NT2/D1 (cell line): ENCODE measurements at regions not wholly inside any gene's neighbourhood (a gene's known extent, or its start where the extent isn't known, plus 50 kb on each side); places are given as distances from the start of the nearest gene placed in this dataset.

Source experiments
- DNase-seq: peaks from one replicate; pipeline ENCODE4 v3.0.0-alpha.2; 2011; ENCODE audit warnings: low read depth, low spot score
- H3K27me3 ChIP-seq: 2 replicates; pipeline ENCODE4 v1.6.0; 2011; ENCODE audit warnings: mild to moderate bottlenecking; ENCODE audit not compliant: insufficient read length, insufficient read depth
- H3K36me3 ChIP-seq: 2 replicates; pipeline ENCODE4 v1.6.1; 2011; ENCODE audit warnings: mild to moderate bottlenecking, low read length, mixed read lengths; ENCODE audit not compliant: insufficient read depth, insufficient read length
- H3K4me1 ChIP-seq: 2 replicates; pipeline ENCODE4 v1.5.1; 2011; ENCODE audit not compliant: insufficient read depth, insufficient read length
- H3K4me3 ChIP-seq: 2 replicates; pipeline ENCODE4 v1.5.1; 2011; ENCODE audit warnings: low read depth; ENCODE audit not compliant: insufficient read length
- H3K9ac ChIP-seq: 2 replicates; pipeline ENCODE4 v1.6.0; 2011; ENCODE audit warnings: low read depth; ENCODE audit not compliant: insufficient read length
- H3K9me3 ChIP-seq: 2 replicates; pipeline ENCODE4 v1.5.1; 2011; ENCODE audit warnings: mild to moderate bottlenecking, low read length; ENCODE audit not compliant: insufficient read depth
- SUZ12 ChIP-seq: IDR thresholded peaks from 2 replicates; pipeline ENCODE4 v1.6.1; 2011; ENCODE audit not compliant: insufficient read length, insufficient read depth; ENCODE audit errors: extremely low read depth
- YY1 ChIP-seq: IDR thresholded peaks from 2 replicates; pipeline ENCODE4 v1.6.1; 2011; ENCODE audit not compliant: insufficient read length, insufficient read depth
- ZNF274 ChIP-seq: IDR thresholded peaks from 2 replicates; pipeline ENCODE4 v1.6.1; 2011; ENCODE audit warnings: mild to moderate bottlenecking, low read depth, low read length

GRCh38 chr2:183807870-183808269 lies 683.6 kb downstream of the NUP35 start:
- H3K27me3 ChIP-seq: no peaks in the 10 kb centered on the region
- no peaks in the 10 kb centered on the region for H3K36me3 ChIP-seq
- DNase-seq: no peak
- H3K9me3 ChIP-seq: peaks cover 3% of the 10 kb centered on the region; the same call in 1 of the 2 replicates
- H3K4me3 ChIP-seq: no peak overlapping the region
- H3K9ac ChIP-seq: no peak overlapping the region
- no peak for TF ChIP-seq ZNF274
- H3K4me1 ChIP-seq: no peaks in the 10 kb centered on the region

DNA sequence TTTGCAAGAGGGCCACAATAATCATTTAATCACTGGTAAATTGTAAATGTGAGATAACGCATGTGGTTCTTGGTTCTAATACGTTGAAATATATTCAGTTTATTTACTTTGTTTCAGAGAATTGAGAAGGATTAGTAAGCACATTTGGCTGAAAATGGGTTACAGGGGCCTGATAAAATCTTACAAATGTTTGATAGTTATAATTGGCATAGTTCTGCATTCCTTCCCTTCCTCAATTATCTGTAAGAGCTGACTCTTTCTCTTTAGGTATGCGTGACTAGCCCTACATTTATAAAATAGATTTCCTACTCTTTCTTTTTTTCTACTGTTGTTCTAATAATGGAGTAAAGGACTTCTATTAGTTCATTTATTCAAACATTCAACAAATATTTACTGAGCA lies 685.2 kb downstream of the NUP35 start:
- no peaks in the 10 kb centered on the region for H3K27me3 ChIP-seq
- H3K9me3 ChIP-seq: no peaks in the 10 kb centered on the region
- H3K36me3 ChIP-seq: no peaks in the 10 kb centered on the region
- H3K4me1 ChIP-seq: no peaks in the 10 kb centered on the region
- H3K9ac ChIP-seq: no peak overlapping the region
- no peak for DNase-seq
- TF ChIP-seq SUZ12 (no peak), YY1 (no peak), ZNF274 (no peak)
- no peak overlapping the region for H3K4me3 ChIP-seq

GRCh38 chr2:183811281-183811680 lies 687.0 kb downstream of the NUP35 start:
- no peak overlapping the region for H3K4me3 ChIP-seq
- no peaks in the 10 kb centered on the region for H3K4me1 ChIP-seq
- no peak for TF ChIP-seq SUZ12
- TF ChIP-seq ZNF274: no peak
- no peak for TF ChIP-seq YY1
- H3K27me3 ChIP-seq: no peaks in the 10 kb centered on the region
- no peak overlapping the region for H3K9ac ChIP-seq
- DNase-seq: no peak
- no peaks in the 10 kb centered on the region for H3K9me3 ChIP-seq
- H3K36me3 ChIP-seq: no peaks in the 10 kb centered on the region

GRCh38 chr2:183812091-183812490 lies 687.8 kb downstream of the NUP35 start:
- Histone ChIP-seq H3K9me3 (no peaks in the 10 kb centered on the region), H3K4me1 (no peaks in the 10 kb centered on the region), H3K27me3 (no peaks in the 10 kb centered on the region), H3K4me3 (no peak overlapping the region), H3K9ac (no peak overlapping the region), H3K36me3 (no peaks in the 10 kb centered on the region)
- DNase-seq: no peak
- no peak for TF ChIP-seq YY1
- TF ChIP-seq SUZ12: no peak
- TF ChIP-seq ZNF274: no peak

DNA sequence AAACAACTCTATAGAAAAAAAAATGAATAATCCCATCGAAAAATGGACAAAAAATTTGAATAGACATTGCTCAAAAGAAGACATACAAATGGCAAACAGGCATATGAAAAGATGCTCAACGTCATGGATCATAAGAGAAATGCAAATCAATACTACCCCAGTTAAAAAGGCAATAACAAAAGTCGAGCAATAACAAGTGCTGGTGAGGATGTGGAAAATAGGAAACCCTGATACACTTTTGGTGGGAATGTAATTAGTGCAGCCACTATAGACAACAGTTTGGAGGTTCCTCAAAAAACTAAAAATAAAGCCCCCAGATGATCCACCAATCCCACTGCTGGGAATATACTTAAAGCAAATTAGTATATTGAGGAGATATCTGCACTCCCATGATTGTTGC lies 701.5 kb downstream of the NUP35 start:
- no peaks in the 10 kb centered on the region for H3K27me3 ChIP-seq
- no peaks in the 10 kb centered on the region for H3K4me1 ChIP-seq
- DNase-seq: no peak
- no peak overlapping the region for H3K4me3 ChIP-seq
- no peak overlapping the region for H3K9ac ChIP-seq
- H3K9me3 ChIP-seq: no peaks in the 10 kb centered on the region; the same call in 1 of the 2 replicates
- H3K36me3 ChIP-seq: no peaks in the 10 kb centered on the region
- TF ChIP-seq YY1 (no peak), ZNF274 (no peak), SUZ12 (no peak)

DNA sequence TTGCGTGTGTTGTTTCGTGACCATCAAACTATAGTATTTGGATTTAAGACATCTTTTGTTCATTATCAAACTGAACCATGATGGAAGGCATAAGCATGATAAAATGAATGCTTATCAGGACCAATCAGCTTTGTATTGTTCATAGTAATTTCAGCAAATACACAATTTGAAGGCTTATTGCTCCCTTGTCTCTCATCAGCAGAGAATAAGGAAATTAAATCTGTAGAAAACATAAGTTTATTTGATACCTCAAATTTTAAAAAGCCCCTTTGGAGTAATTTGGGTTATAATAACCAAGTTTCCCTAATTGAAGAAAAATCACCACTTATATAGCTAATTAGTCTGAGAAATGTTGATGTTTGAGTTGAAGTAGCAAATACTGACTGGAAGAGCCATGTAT lies 705.7 kb downstream of the NUP35 start:
- TF ChIP-seq ZNF274: no peak
- no peak for TF ChIP-seq YY1
- no peak for TF ChIP-seq SUZ12
- Histone ChIP-seq H3K4me3 (no peak overlapping the region), H3K36me3 (no peaks in the 10 kb centered on the region), H3K4me1 (no peaks in the 10 kb centered on the region), H3K9ac (no peak overlapping the region), H3K9me3 (no peaks in the 10 kb centered on the region), H3K27me3 (no peaks in the 10 kb centered on the region)
- DNase-seq: no peak

GRCh38 chr2:183837157-183837556 lies 712.9 kb downstream of the NUP35 start:
- H3K27me3 ChIP-seq: no peaks in the 10 kb centered on the region
- no peaks in the 10 kb centered on the region for H3K9me3 ChIP-seq
- no peak for TF ChIP-seq YY1
- no peak for TF ChIP-seq ZNF274
- no peak for TF ChIP-seq SUZ12
- no peak overlapping the region for H3K4me3 ChIP-seq
- H3K36me3 ChIP-seq: no peaks in the 10 kb centered on the region
- DNase-seq: no peak
- H3K9ac ChIP-seq: no peak overlapping the region
- no peaks in the 10 kb centered on the region for H3K4me1 ChIP-seq

DNA sequence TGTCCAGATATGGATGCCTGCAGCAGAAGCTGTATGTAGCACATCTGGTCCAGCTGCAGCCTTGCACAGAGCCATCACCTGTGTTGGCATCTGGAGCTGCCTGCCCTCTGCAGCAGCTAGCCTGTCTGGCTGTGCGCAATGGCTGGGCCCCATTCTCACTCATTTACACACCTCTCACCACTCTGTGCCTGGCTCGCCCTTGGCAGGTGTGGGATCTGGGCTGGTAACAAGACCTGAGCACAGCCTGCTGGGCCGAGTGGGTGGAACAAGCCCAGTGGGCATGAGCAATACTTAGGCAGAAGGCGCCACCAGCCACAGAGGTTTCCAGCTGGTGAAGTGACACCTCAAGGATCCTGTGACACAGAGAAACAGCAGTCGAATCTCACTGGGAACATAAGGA lies 714.1 kb downstream of the NUP35 start:
- DNase-seq: no peak
- H3K9ac ChIP-seq: no peak overlapping the region
- TF ChIP-seq ZNF274: no peak
- no peak for TF ChIP-seq SUZ12
- TF ChIP-seq YY1: no peak
- no peak overlapping the region for H3K4me3 ChIP-seq
- H3K9me3 ChIP-seq: no peaks in the 10 kb centered on the region
- H3K27me3 ChIP-seq: no peaks in the 10 kb centered on the region
- H3K4me1 ChIP-seq: no peaks in the 10 kb centered on the region
- no peaks in the 10 kb centered on the region for H3K36me3 ChIP-seq
